HepG2 (cell line): ENCODE measurements at regions not wholly inside any gene's neighbourhood (a gene's known extent, or its start where the extent isn't known, plus 50 kb on each side); places are given as distances from the start of the nearest gene placed in this dataset.

Source experiments
- AKNA ChIP-seq: sonication (generic); formaldehyde crosslinking; IDR thresholded peaks from 2 replicates; pipeline ENCODE4 v1.4.0; 2020; ENCODE audit warnings: missing genetic modification reagents, borderline replicate concordance
- ARID3A ChIP-seq: IDR thresholded peaks from 2 replicates; pipeline ENCODE4 v1.6.1; 2012; ENCODE audit warnings: low read depth, low read length, improper control_type of control experiment
- ATAD3A ChIP-seq: sonication (generic); formaldehyde crosslinking; IDR thresholded peaks from 2 replicates; pipeline ENCODE4 v1.4.0; 2020; ENCODE audit warnings: missing genetic modification reagents
- BCL6 ChIP-seq: IDR thresholded peaks from 2 replicates; pipeline ENCODE4 v1.6.1; 2016; ENCODE audit warnings: missing genetic modification reagents, missing compliant biosample characterization
- CREB1 ChIP-seq, 2 experiments: fragments of 450-650 bp in 1 of 2; IDR thresholded peaks; 2 replicates each; pipeline ENCODE4 v1.6.1; 2016 to 2017; ENCODE audit warnings: control low read depth in 1 of 2, mild to moderate bottlenecking in 1 of 2, missing compliant biosample characterization in 1 of 2, missing genetic modification characterization in 1 of 2
- CREBL2 ChIP-seq: sonication (generic); formaldehyde crosslinking; IDR thresholded peaks from 2 replicates; pipeline ENCODE4 v1.8.1; 2023; ENCODE audit warnings: missing genetic modification reagents, mild to moderate bottlenecking, borderline replicate concordance
- HOMEZ ChIP-seq: IDR thresholded peaks from 2 replicates; pipeline ENCODE4 v1.6.1; 2016; ENCODE audit warnings: low read depth
- MTA3 ChIP-seq: sonication (generic); formaldehyde crosslinking; IDR thresholded peaks from 2 replicates; pipeline ENCODE4 v1.4.0; 2020; ENCODE audit warnings: missing genetic modification reagents
- NFKBIZ ChIP-seq: IDR thresholded peaks from 2 replicates; pipeline ENCODE4 v1.6.1; 2018; ENCODE audit warnings: missing genetic modification reagents, missing compliant biosample characterization
- NFRKB ChIP-seq: fragments of 450-650 bp; IDR thresholded peaks from 2 replicates; pipeline ENCODE4 v1.6.1; 2017
- PITX1 ChIP-seq: sonication (generic); formaldehyde crosslinking; IDR thresholded peaks from 2 replicates; pipeline ENCODE4 v1.5.1; 2020; ENCODE audit warnings: mild to moderate bottlenecking, missing genetic modification reagents
- RERE ChIP-seq: IDR thresholded peaks from 2 replicates; pipeline ENCODE4 v1.6.1; 2016; ENCODE audit warnings: low read depth, missing genetic modification reagents, missing compliant biosample characterization
- SMAD1 ChIP-seq: sonication (generic); formaldehyde crosslinking; IDR thresholded peaks from 2 replicates; pipeline ENCODE4 v1.4.0; 2020; ENCODE audit warnings: missing genetic modification reagents, low read depth, mild to moderate bottlenecking, borderline replicate concordance
- ZNF34 ChIP-seq: sonication (generic); formaldehyde crosslinking; IDR thresholded peaks from 2 replicates; pipeline ENCODE4 v1.4.0; 2020; ENCODE audit warnings: mild to moderate bottlenecking, missing genetic modification reagents, borderline replicate concordance
- ZNF737 ChIP-seq: sonication (generic); formaldehyde crosslinking; IDR thresholded peaks from 2 replicates; pipeline ENCODE4 v1.5.0; 2020; ENCODE audit warnings: missing genetic modification reagents, mild to moderate bottlenecking, borderline replicate concordance

- TF ChIP-seq SMAD1, result no peak
- TF ChIP-seq PITX1, result no peak
- no peak for TF ChIP-seq CREB1 (IDR thresholded peaks at IDR 0.05)
- TF ChIP-seq CREB1 (CRISPR knock-in tag; IDR thresholded peaks at IDR 0.05), result peak; percentile 58; the same call in 1 of the 2 replicates
- no peak for TF ChIP-seq NFKBIZ (CRISPR knock-in tag)
- peak; percentile 63; the same call in 1 of the 2 replicates for TF ChIP-seq RERE (CRISPR knock-in tag)
- no peak for TF ChIP-seq HOMEZ (CRISPR knock-in tag)
- no peak for TF ChIP-seq ZNF34
- TF ChIP-seq MTA3 (CRISPR knock-in tag), result no peak
- no peak for TF ChIP-seq NFRKB
- TF ChIP-seq ARID3A, result 0 out of 2 replicates have a peak, but pooled peaks have one; percentile 54
- no peak for TF ChIP-seq AKNA
- TF ChIP-seq CREBL2, result no peak
- TF ChIP-seq BCL6 (CRISPR knock-in tag), result peak; percentile 60
- no peak for TF ChIP-seq ATAD3A
- no peak for TF ChIP-seq ZNF737
Measured at GRCh38 chr1:58089898-58090534, 456.5 kb downstream of the OMA1 start (continued).
